Astrocyte (in vitro differentiated cells and primary cell): ENCODE measurements at regions not wholly inside any gene's neighbourhood (a gene's known extent, or its start where the extent isn't known, plus 50 kb on each side); places are given as distances from the start of the nearest gene placed in this dataset.

Experiments
- DNase-seq: peaks from one replicate; pipeline ENCODE4 v3.0.0-alpha.2; 2010; ENCODE audit warnings: low read depth
- FAIRE-seq: peaks from 2 replicates; lab custom pipeline; 2011; peaks lifted over from hg19 to GRCh38; lab: Jason Lieb, UNC
- H2AFZ ChIP-seq: 2 replicates; pipeline ENCODE4 v1.6.0; 2012; ENCODE audit warnings: low read depth, low read length, inconsistent platforms
- H3K27ac ChIP-seq: 2 replicates; pipeline ENCODE4 v1.5.1; 2011; ENCODE audit warnings: low read depth, low read length, inconsistent platforms
- H3K27me3 ChIP-seq: 2 replicates; pipeline ENCODE4 v1.6.0; 2011; ENCODE audit warnings: low read length, inconsistent platforms; ENCODE audit not compliant: insufficient read depth
- H3K36me3 ChIP-seq: 2 replicates; pipeline ENCODE4 v1.5.1; 2011; ENCODE audit warnings: low read length, inconsistent platforms; ENCODE audit not compliant: insufficient read depth
- H3K4me1 ChIP-seq: 2 replicates; pipeline ENCODE4 v1.5.1; 2011; ENCODE audit warnings: low read length, inconsistent platforms; ENCODE audit not compliant: insufficient read depth
- H3K4me2 ChIP-seq: 2 replicates; pipeline ENCODE4 v1.6.0; 2012; ENCODE audit warnings: low read length, inconsistent platforms
- H3K4me3 ChIP-seq: 2 replicates; pipeline ENCODE4 v1.5.1; 2011; ENCODE audit warnings: low read depth, mild to moderate bottlenecking, low read length, inconsistent platforms; ENCODE audit not compliant: insufficient read depth
- H3K79me2 ChIP-seq: 2 replicates; pipeline ENCODE4 v1.6.0; 2012; ENCODE audit warnings: mild to moderate bottlenecking, low read length, inconsistent platforms; ENCODE audit not compliant: insufficient read depth
- H3K9ac ChIP-seq: 2 replicates; pipeline ENCODE4 v1.6.0; 2012; ENCODE audit warnings: mild to moderate bottlenecking, low read length, inconsistent platforms
- H3K9me3 ChIP-seq: 2 replicates; pipeline ENCODE4 v1.5.1; 2012; ENCODE audit warnings: low read depth, mild to moderate bottlenecking, low read length, inconsistent platforms; ENCODE audit not compliant: insufficient read depth
- H4K20me1 ChIP-seq: 2 replicates; pipeline ENCODE4 v1.6.0; 2012; ENCODE audit warnings: low read length, inconsistent platforms; ENCODE audit not compliant: insufficient read depth
- H3K27ac Mint-ChIP-seq: one replicate; pipeline ENCODE4 v1.8.0; 2021; ENCODE audit warnings: mild to moderate bottlenecking, mixed read lengths; ENCODE audit not compliant: unreplicated experiment
- H3K27me3 Mint-ChIP-seq: one replicate; pipeline ENCODE4 v1.8.0; 2021; ENCODE audit warnings: low read depth, mixed read lengths; ENCODE audit not compliant: unreplicated experiment
- H3K36me3 Mint-ChIP-seq: one replicate; pipeline ENCODE4 v1.8.0; 2021; ENCODE audit warnings: low read depth, mixed read lengths; ENCODE audit not compliant: unreplicated experiment
- H3K4me1 Mint-ChIP-seq: one replicate; pipeline ENCODE4 v1.8.0; 2021; ENCODE audit warnings: low read depth, mixed read lengths; ENCODE audit not compliant: unreplicated experiment
- H3K4me3 Mint-ChIP-seq: one replicate; pipeline ENCODE4 v1.8.0; 2021; ENCODE audit warnings: mild to moderate bottlenecking, moderate library complexity, mixed read lengths; ENCODE audit not compliant: unreplicated experiment
- H3K9me3 Mint-ChIP-seq: one replicate; pipeline ENCODE4 v1.8.0; 2021; ENCODE audit warnings: mild to moderate bottlenecking, mixed read lengths; ENCODE audit not compliant: unreplicated experiment
- EZH2 ChIP-seq: IDR thresholded peaks from 2 replicates; pipeline ENCODE4 v1.6.1; 2012; ENCODE audit warnings: mild to moderate bottlenecking, low read length, inconsistent platforms; ENCODE audit not compliant: insufficient read depth
- TF ChIP-seq, protein P1 (sequence below): IDR thresholded peaks from 2 replicates; pipeline ENCODE4 v1.5.1; 2011; ENCODE audit warnings: low read depth, mild to moderate bottlenecking, inconsistent platforms, low read length, moderate library complexity; ENCODE audit not compliant: insufficient read depth

- TF ChIP-seq EZH2 = no peak
- H4K20me1 ChIP-seq = no peaks in the 10 kb centered on the region
- no peak for FAIRE-seq
Observed at GRCh38 chr10:30560326-30560725, 69.2 kb downstream of the LYZL2 start.

GRCh38 chr10:30559180-30559579 is 70.4 kb downstream of the LYZL2 start:
- no peak for FAIRE-seq
- no peak overlapping the region for H2AFZ ChIP-seq
- H3K4me3 Mint-ChIP-seq = no peak overlapping the region

More at GRCh38 chr10:30560326-30560725, 69.2 kb downstream of the LYZL2 start:
- H3K36me3 ChIP-seq = no peaks in the 10 kb centered on the region
- H3K27me3 ChIP-seq = no peaks in the 10 kb centered on the region
- H3K9ac ChIP-seq = no peak overlapping the region
- peaks cover 4% of the 10 kb centered on the region for H3K4me1 ChIP-seq
- Mint-ChIP-seq H3K4me1 (peaks cover 2% of the 10 kb centered on the region), H3K27me3 (no peaks in the 10 kb centered on the region), H3K36me3 (peaks cover 2% of the 10 kb centered on the region), H3K9me3 (peaks cover 5% of the 10 kb centered on the region), H3K4me3 (no peak overlapping the region), H3K27ac (no peak overlapping the region)
- DNase-seq = no peak
- H3K4me3 ChIP-seq = no peak overlapping the region
- H3K27ac ChIP-seq = no peak overlapping the region
- no peaks in the 10 kb centered on the region for H3K79me2 ChIP-seq
- no peak overlapping the region for H2AFZ ChIP-seq
- no peaks in the 10 kb centered on the region for H3K9me3 ChIP-seq
- H3K4me2 ChIP-seq = no peak overlapping the region

DNA sequence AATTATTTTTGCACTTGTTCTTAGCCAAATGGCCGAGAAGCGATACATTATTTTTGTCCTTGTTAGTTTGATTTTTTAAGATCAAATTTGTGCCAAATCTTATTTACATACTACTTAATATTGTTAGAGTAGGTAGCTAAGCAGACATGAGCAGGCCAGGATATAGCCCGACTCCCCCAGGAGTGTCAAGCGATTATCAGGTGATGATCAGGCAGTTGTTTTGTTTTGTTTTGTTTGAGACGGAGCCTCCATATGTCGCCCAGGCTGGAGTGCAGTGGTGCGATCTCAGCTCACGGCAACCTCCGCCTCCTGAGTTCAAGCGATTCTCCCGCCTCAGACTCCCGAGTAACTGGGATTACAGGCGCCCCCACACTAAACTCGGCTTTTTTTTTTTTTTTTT is 71.1 kb downstream of the LYZL2 start:
- Mint-ChIP-seq H3K4me1 (peaks cover 7% of the 10 kb centered on the region), H3K4me3 (no peak overlapping the region), H3K9me3 (peaks cover 6% of the 10 kb centered on the region), H3K27me3 (peaks cover 2% of the 10 kb centered on the region), H3K27ac (no peak overlapping the region), H3K36me3 (peaks cover 2% of the 10 kb centered on the region)
- Histone ChIP-seq H2AFZ (no peak overlapping the region), H3K4me3 (no peak overlapping the region), H3K79me2 (no peaks in the 10 kb centered on the region), H3K4me1 (peaks cover 4% of the 10 kb centered on the region), H3K9ac (no peak overlapping the region), H3K9me3 (no peaks in the 10 kb centered on the region), H3K27ac (no peak overlapping the region), H3K36me3 (no peaks in the 10 kb centered on the region), H3K27me3 (no peaks in the 10 kb centered on the region), H3K4me2 (no peak overlapping the region), H4K20me1 (no peaks in the 10 kb centered on the region)
- TF ChIP-seq, protein P1, sequence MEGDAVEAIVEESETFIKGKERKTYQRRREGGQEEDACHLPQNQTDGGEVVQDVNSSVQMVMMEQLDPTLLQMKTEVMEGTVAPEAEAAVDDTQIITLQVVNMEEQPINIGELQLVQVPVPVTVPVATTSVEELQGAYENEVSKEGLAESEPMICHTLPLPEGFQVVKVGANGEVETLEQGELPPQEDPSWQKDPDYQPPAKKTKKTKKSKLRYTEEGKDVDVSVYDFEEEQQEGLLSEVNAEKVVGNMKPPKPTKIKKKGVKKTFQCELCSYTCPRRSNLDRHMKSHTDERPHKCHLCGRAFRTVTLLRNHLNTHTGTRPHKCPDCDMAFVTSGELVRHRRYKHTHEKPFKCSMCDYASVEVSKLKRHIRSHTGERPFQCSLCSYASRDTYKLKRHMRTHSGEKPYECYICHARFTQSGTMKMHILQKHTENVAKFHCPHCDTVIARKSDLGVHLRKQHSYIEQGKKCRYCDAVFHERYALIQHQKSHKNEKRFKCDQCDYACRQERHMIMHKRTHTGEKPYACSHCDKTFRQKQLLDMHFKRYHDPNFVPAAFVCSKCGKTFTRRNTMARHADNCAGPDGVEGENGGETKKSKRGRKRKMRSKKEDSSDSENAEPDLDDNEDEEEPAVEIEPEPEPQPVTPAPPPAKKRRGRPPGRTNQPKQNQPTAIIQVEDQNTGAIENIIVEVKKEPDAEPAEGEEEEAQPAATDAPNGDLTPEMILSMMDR = no peak
- TF ChIP-seq EZH2 = no peak
- no peak for FAIRE-seq
- no peak for DNase-seq

More at GRCh38 chr10:30559180-30559579, 70.4 kb downstream of the LYZL2 start:
- TF ChIP-seq, protein P1 = no peak
- TF ChIP-seq EZH2 = no peak
- no peak overlapping the region for H3K4me2 ChIP-seq
- no peak overlapping the region for H3K4me3 ChIP-seq
- H3K4me1 ChIP-seq = peaks cover 4% of the 10 kb centered on the region
- H3K36me3 ChIP-seq = no peaks in the 10 kb centered on the region
- H3K9me3 ChIP-seq = no peaks in the 10 kb centered on the region
- H3K27me3 ChIP-seq = no peaks in the 10 kb centered on the region
- H3K9ac ChIP-seq = no peak overlapping the region
- DNase-seq = no peak
- no peaks in the 10 kb centered on the region for H3K79me2 ChIP-seq
- Mint-ChIP-seq H3K9me3 (peaks cover 5% of the 10 kb centered on the region), H3K36me3 (peaks cover 2% of the 10 kb centered on the region), H3K27ac (no peak overlapping the region), H3K4me1 (peaks cover 5% of the 10 kb centered on the region), H3K27me3 (no peaks in the 10 kb centered on the region)
- no peak overlapping the region for H3K27ac ChIP-seq
- no peaks in the 10 kb centered on the region for H4K20me1 ChIP-seq
